ENCODE measurements at regions not wholly inside any gene's neighbourhood (a gene's known extent, or its start where the extent isn't known, plus 50 kb on each side); places are given as distances from the start of the nearest gene placed in this dataset.

- TF ChIP-seq CTCF (IDR thresholded peaks at IDR 0.05) (no peak), POLR2A (IDR thresholded peaks at IDR 0.05) (no peak)
Observed at GRCh38 chr2:129267559-129267958, 711.9 kb upstream of the RAB6C start.
